ENCODE measurements at regions not wholly inside any gene's neighbourhood (a gene's known extent, or its start where the extent isn't known, plus 50 kb on each side); places are given as distances from the start of the nearest gene placed in this dataset.

- TF ChIP-seq CTCF (IDR thresholded peaks at IDR 0.05) (peak; percentile 81 to 93 (median 88)), POLR2A (IDR thresholded peaks at IDR 0.05) (no peak)
Measured at GRCh38 chr2:121080013-121080772, 204.8 kb downstream of the TFCP2L1 start.
